GM12864 (cell line): ENCODE measurements at regions not wholly inside any gene's neighbourhood (a gene's known extent, or its start where the extent isn't known, plus 50 kb on each side); places are given as distances from the start of the nearest gene placed in this dataset.
"Not testable (repeated sequence)": the region's sequence is repeated elsewhere in the genome, so short reads cannot be mapped to it uniquely, and the experiment has no call there.

Source experiments
- DNase-seq: peaks from one replicate; pipeline ENCODE4 v3.0.0-alpha.2; 2011; ENCODE audit warnings: low read depth
- H3K4me3 ChIP-seq: 2 replicates; pipeline ENCODE4 v1.5.1; 2011; ENCODE audit warnings: mild to moderate bottlenecking, low read depth, low read length, control low read depth
- CTCF ChIP-seq: IDR thresholded peaks from 2 replicates; pipeline ENCODE4 v1.5.1; 2011; ENCODE audit warnings: low read depth, mild to moderate bottlenecking, moderate library complexity, low read length, control low read depth, inconsistent platforms; ENCODE audit errors: missing control alignments

GRCh38 chr6:121633309-121633708, 197.9 kb downstream of the GJA1 start:
- no peak for TF ChIP-seq CTCF
- DNase-seq = no peak
- H3K4me3 ChIP-seq = no peak overlapping the region

GRCh38 chr6:121634586-121634985, 199.1 kb downstream of the GJA1 start:
- not testable (repeated sequence) for H3K4me3 ChIP-seq

GRCh38 chr6:121635355-121635754, 199.9 kb downstream of the GJA1 start:
- H3K4me3 ChIP-seq = no peak overlapping the region
- TF ChIP-seq CTCF = no peak
- no peak for DNase-seq

More at GRCh38 chr6:121634586-121634985, 199.1 kb downstream of the GJA1 start:
- DNase-seq = not testable (repeated sequence)

GRCh38 chr6:121636217-121636616, 200.8 kb downstream of the GJA1 start:
- not testable (repeated sequence) for DNase-seq, H3K4me3 ChIP-seq

GRCh38 chr6:121639021-121639420, 203.6 kb downstream of the GJA1 start:
- no peak overlapping the region for H3K4me3 ChIP-seq
- no peak for TF ChIP-seq CTCF
- DNase-seq = no peak

- H3K4me3 ChIP-seq = no peak overlapping the region
- no peak for TF ChIP-seq CTCF
- no peak for DNase-seq
These were observed 205.7 kb downstream of the GJA1 start for GRCh38 chr6:121641158-121641557.

GRCh38 chr6:121645100-121645745, 209.8 kb downstream of the GJA1 start:
- no peak for DNase-seq
- no peak overlapping the region for H3K4me3 ChIP-seq
- no peak for TF ChIP-seq CTCF

GRCh38 chr6:121647905-121648304, 212.5 kb downstream of the GJA1 start:
- DNase-seq = no peak
- TF ChIP-seq CTCF = no peak

More at GRCh38 chr6:121647905-121648304, 212.5 kb downstream of the GJA1 start:
- H3K4me3 ChIP-seq = no peak overlapping the region
